ENCODE measurements at regions not wholly inside any gene's neighbourhood (a gene's known extent, or its start where the extent isn't known, plus 50 kb on each side); places are given as distances from the start of the nearest gene placed in this dataset.

- Histone ChIP-seq H3K56ac (ENCODE audit: low read length) (no peak overlapping the region), H3K4ac (ENCODE audit: low read depth, low read length) (no peak overlapping the region), H3K27ac (ENCODE audit: low read depth, low read length) (no peak overlapping the region), H4K5ac (ENCODE audit: low read length) (no peak overlapping the region), H4K8ac (ENCODE audit: low read depth, low read length) (no peak overlapping the region), H3K18ac (ENCODE audit: low read length) (no peak overlapping the region), H2BK120ac (ENCODE audit: low read depth, low read length) (no peak overlapping the region), H3K79me2 (ENCODE audit: control insufficient read depth, insufficient read depth, low read length) (no peaks in the 10 kb centered on the region), H2BK15ac (replicated peaks; ENCODE audit: low read depth) (no peak overlapping the region), H3K4me2 (ENCODE audit: low read length) (no peak overlapping the region), H3K23ac (ENCODE audit: low read length) (no peak overlapping the region), H3K9ac (ENCODE audit: low read length) (no peak overlapping the region), H3K27me3 (ENCODE audit: insufficient read depth, low read length, poor library complexity) (no peaks in the 10 kb centered on the region), H3K79me1 (ENCODE audit: low read length) (no peaks in the 10 kb centered on the region), H3K4me3 (ENCODE audit: low read length) (no peak overlapping the region), H3K4me1 (ENCODE audit: control insufficient read depth, low read depth, low read length) (no peaks in the 10 kb centered on the region), H2AK5ac (ENCODE audit: low read length) (no peak overlapping the region), H2BK5ac (ENCODE audit: low read length) (no peak overlapping the region), H3K36me3 (ENCODE audit: control insufficient read depth, insufficient read depth, low read length) (no peaks in the 10 kb centered on the region)
- no CpG with 5 or more reads among the region's 10 CpGs for WGBS (ENCODE audit: extremely low coverage, insufficient coverage, low lambda C conversion rate)
- no peak for DNase-seq
These were observed 97.5 kb downstream of the SH3YL1 start for GRCh38 chr2:166381-166780.

DNA sequence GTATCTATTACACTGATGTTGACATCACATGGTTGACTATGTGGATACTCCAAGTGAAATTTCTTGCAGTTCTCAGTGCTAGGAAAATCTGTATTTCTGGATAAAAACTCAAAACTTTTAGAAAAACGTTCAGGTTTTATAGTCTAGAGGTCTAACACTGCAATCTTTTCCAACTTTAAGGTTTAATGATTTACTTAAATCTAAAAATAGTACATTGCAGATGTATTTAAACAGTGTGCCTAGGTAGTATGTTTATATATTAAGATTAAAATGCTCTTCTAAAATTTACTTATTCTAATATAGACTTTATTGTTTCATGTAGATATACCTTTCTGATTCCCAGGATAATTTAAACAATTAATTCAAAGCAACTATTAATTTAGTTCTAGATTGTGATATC lies 98.3 kb downstream of the SH3YL1 start:
- H3K4me1 ChIP-seq (ENCODE audit: control insufficient read depth, low read depth, low read length), result no peaks in the 10 kb centered on the region
- H2BK120ac ChIP-seq (ENCODE audit: low read depth, low read length), result no peak overlapping the region
- no peaks in the 10 kb centered on the region for H3K79me2 ChIP-seq (ENCODE audit: control insufficient read depth, insufficient read depth, low read length)
- no peak overlapping the region for H4K5ac ChIP-seq (ENCODE audit: low read length)
- no CpG with 5 or more reads among the region's 1 CpG for WGBS (ENCODE audit: extremely low coverage, insufficient coverage, low lambda C conversion rate)
- no peak overlapping the region for H3K56ac ChIP-seq (ENCODE audit: low read length)
- no peak overlapping the region for H3K9ac ChIP-seq (ENCODE audit: low read length)
- no peak overlapping the region for H2BK15ac ChIP-seq (replicated peaks; ENCODE audit: low read depth)
- H2BK5ac ChIP-seq (ENCODE audit: low read length), result no peak overlapping the region
- H2AK5ac ChIP-seq (ENCODE audit: low read length), result no peak overlapping the region
- no peak overlapping the region for H3K4ac ChIP-seq (ENCODE audit: low read depth, low read length)
- H3K4me2 ChIP-seq (ENCODE audit: low read length), result no peak overlapping the region
- H3K27me3 ChIP-seq (ENCODE audit: insufficient read depth, low read length, poor library complexity), result no peaks in the 10 kb centered on the region
- H3K79me1 ChIP-seq (ENCODE audit: low read length), result no peaks in the 10 kb centered on the region
- H4K8ac ChIP-seq (ENCODE audit: low read depth, low read length), result no peak overlapping the region
- no peak overlapping the region for H3K18ac ChIP-seq (ENCODE audit: low read length)
- H3K23ac ChIP-seq (ENCODE audit: low read length), result no peak overlapping the region
- no peak for DNase-seq
- H3K36me3 ChIP-seq (ENCODE audit: control insufficient read depth, insufficient read depth, low read length), result no peaks in the 10 kb centered on the region
- H3K4me3 ChIP-seq (ENCODE audit: low read length), result no peak overlapping the region
- H3K27ac ChIP-seq (ENCODE audit: low read depth, low read length), result no peak overlapping the region

DNA sequence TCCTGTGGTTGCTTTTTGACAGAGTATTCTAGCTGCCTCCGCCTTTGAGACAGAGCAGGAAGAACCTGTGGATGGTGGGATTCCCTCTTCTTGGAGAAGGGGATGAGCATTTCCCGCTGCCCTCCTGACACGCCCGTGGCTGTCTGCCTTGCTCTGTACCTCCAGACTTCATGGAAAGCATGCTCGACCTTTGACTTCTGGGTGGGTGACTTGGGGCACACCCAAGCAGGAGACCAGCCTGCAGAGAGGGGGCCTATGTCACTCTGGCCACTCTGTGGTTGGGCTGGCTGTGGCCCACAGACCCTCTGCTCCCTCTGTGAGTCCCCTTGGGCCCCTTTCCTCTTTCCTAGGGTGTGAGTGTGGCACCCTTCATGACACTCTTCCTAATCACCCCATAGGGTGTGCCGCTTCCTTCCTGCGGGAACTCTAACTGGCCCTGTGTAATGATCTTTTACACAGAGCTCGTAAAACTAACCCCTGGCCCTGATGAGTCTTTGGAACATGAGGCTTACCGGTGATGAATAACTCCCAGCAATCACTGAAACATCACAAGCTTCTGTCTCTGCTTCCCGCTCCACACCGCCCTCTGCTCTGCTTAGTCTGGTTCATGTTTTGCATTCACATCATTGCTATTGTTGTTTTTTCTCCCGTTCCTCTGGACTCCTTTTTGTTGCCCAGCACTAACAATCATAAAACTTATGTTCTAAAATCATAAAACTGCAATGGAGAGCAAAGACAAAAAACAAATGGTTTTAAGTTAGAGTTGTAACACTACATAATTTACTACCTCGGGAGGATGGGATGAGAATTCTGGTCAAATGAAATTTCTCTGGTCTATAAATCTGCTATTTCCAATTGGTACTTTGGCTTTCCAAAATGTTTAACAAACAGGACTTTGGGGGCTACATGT lies 101.1 kb downstream of the SH3YL1 start:
- H3K18ac ChIP-seq (ENCODE audit: low read length), result no peak overlapping the region
- no peaks in the 10 kb centered on the region for H3K79me1 ChIP-seq (ENCODE audit: low read length)
- no peaks in the 10 kb centered on the region for H3K4me1 ChIP-seq (ENCODE audit: control insufficient read depth, low read depth, low read length)
- H3K9ac ChIP-seq (ENCODE audit: low read length), result no peak overlapping the region
- no CpG with 5 or more reads among the region's 13 CpGs for WGBS (ENCODE audit: extremely low coverage, insufficient coverage, low lambda C conversion rate)
- no peaks in the 10 kb centered on the region for H3K36me3 ChIP-seq (ENCODE audit: control insufficient read depth, insufficient read depth, low read length)
- no peak overlapping the region for H2AK5ac ChIP-seq (ENCODE audit: low read length)
- H3K56ac ChIP-seq (ENCODE audit: low read length), result peak overlapping the region; percentile 22
- H3K4ac ChIP-seq (ENCODE audit: low read depth, low read length), result no peak overlapping the region
- DNase-seq, result no peak
- no peak overlapping the region for H2BK120ac ChIP-seq (ENCODE audit: low read depth, low read length)
- H3K27ac ChIP-seq (ENCODE audit: low read depth, low read length), result no peak overlapping the region
- H3K27me3 ChIP-seq (ENCODE audit: insufficient read depth, low read length, poor library complexity), result no peaks in the 10 kb centered on the region
- no peaks in the 10 kb centered on the region for H3K79me2 ChIP-seq (ENCODE audit: control insufficient read depth, insufficient read depth, low read length)
- H3K4me2 ChIP-seq (ENCODE audit: low read length), result no peak overlapping the region
- H2BK5ac ChIP-seq (ENCODE audit: low read length), result no peak overlapping the region
- H3K23ac ChIP-seq (ENCODE audit: low read length), result no peak overlapping the region
- H4K5ac ChIP-seq (ENCODE audit: low read length), result no peak overlapping the region
- H2BK15ac ChIP-seq (replicated peaks; ENCODE audit: low read depth), result no peak overlapping the region
- H4K8ac ChIP-seq (ENCODE audit: low read depth, low read length), result no peak overlapping the region
- no peak overlapping the region for H3K4me3 ChIP-seq (ENCODE audit: low read length)

DNA sequence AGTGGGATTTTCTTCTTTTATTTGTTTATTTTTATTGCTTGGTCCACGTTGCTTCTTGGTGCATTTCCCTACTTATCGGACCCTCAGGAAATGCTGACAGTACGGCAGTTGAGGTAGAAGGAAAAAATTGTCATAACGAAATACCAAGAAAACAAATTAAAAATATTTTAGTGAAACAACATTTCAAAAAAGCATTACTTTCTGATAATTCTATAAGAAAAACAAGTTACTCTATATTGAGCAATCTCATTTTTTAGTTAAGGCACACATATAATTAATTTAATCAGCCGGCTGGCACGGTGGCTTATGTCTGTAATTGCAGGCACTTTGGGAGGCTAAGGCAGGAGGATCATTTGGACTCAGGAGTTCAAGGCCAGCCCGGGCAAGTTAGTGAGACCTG lies 102.1 kb downstream of the SH3YL1 start:
- Histone ChIP-seq H3K36me3 (ENCODE audit: control insufficient read depth, insufficient read depth, low read length) (no peaks in the 10 kb centered on the region), H3K27ac (ENCODE audit: low read depth, low read length) (no peak overlapping the region), H3K4me3 (ENCODE audit: low read length) (no peak overlapping the region), H3K79me1 (ENCODE audit: low read length) (no peaks in the 10 kb centered on the region), H3K4ac (ENCODE audit: low read depth, low read length) (no peak overlapping the region), H2AK5ac (ENCODE audit: low read length) (no peak overlapping the region), H3K27me3 (ENCODE audit: insufficient read depth, low read length, poor library complexity) (no peaks in the 10 kb centered on the region), H3K79me2 (ENCODE audit: control insufficient read depth, insufficient read depth, low read length) (no peaks in the 10 kb centered on the region), H3K18ac (ENCODE audit: low read length) (no peak overlapping the region), H2BK120ac (ENCODE audit: low read depth, low read length) (no peak overlapping the region), H3K4me1 (ENCODE audit: control insufficient read depth, low read depth, low read length) (no peaks in the 10 kb centered on the region), H4K8ac (ENCODE audit: low read depth, low read length) (no peak overlapping the region), H2BK15ac (replicated peaks; ENCODE audit: low read depth) (no peak overlapping the region), H4K5ac (ENCODE audit: low read length) (no peak overlapping the region), H3K4me2 (ENCODE audit: low read length) (no peak overlapping the region), H2BK5ac (ENCODE audit: low read length) (no peak overlapping the region), H3K23ac (ENCODE audit: low read length) (no peak overlapping the region), H3K9ac (ENCODE audit: low read length) (no peak overlapping the region), H3K56ac (ENCODE audit: low read length) (no peak overlapping the region)
- WGBS (ENCODE audit: extremely low coverage, insufficient coverage, low lambda C conversion rate), result no CpG with 5 or more reads among the region's 7 CpGs
- no peak for DNase-seq

GRCh38 chr2:151553-152334 lies 105.4 kb upstream of the FAM110C start:
- no CpG with 5 or more reads among the region's 6 CpGs for WGBS (ENCODE audit: extremely low coverage, insufficient coverage, low lambda C conversion rate)

More at GRCh38 chr2:151553-152334, 105.4 kb upstream of the FAM110C start:
- H3K4me3 ChIP-seq (ENCODE audit: low read length), result no peak overlapping the region
- peak overlapping the region; percentile 81 for H3K27ac ChIP-seq (ENCODE audit: low read depth, low read length)
- H2AK5ac ChIP-seq (ENCODE audit: low read length), result no peak overlapping the region
- no peaks in the 10 kb centered on the region for H3K27me3 ChIP-seq (ENCODE audit: insufficient read depth, low read length, poor library complexity)
- H3K36me3 ChIP-seq (ENCODE audit: control insufficient read depth, insufficient read depth, low read length), result no peaks in the 10 kb centered on the region
- H3K4me2 ChIP-seq (ENCODE audit: low read length), result peak overlapping the region; percentile 1
- peak overlapping the region; percentile 59 for H3K4ac ChIP-seq (ENCODE audit: low read depth, low read length)
- H4K5ac ChIP-seq (ENCODE audit: low read length), result no peak overlapping the region
- no peaks in the 10 kb centered on the region for H3K79me2 ChIP-seq (ENCODE audit: control insufficient read depth, insufficient read depth, low read length)
- peaks cover 20% of the 10 kb centered on the region for H3K4me1 ChIP-seq (ENCODE audit: control insufficient read depth, low read depth, low read length)
- H3K23ac ChIP-seq (ENCODE audit: low read length), result peak overlapping the region; percentile 73
- H3K79me1 ChIP-seq (ENCODE audit: low read length), result no peaks in the 10 kb centered on the region
- H3K9ac ChIP-seq (ENCODE audit: low read length), result peak overlapping the region; percentile 68
- H2BK5ac ChIP-seq (ENCODE audit: low read length), result peak overlapping the region; percentile 98
- no peak overlapping the region for H2BK15ac ChIP-seq (replicated peaks; ENCODE audit: low read depth)
- peak overlapping the region; percentile 95 for H3K56ac ChIP-seq (ENCODE audit: low read length)
- H2BK120ac ChIP-seq (ENCODE audit: low read depth, low read length), result no peak overlapping the region
- DNase-seq, result peak; percentile 92
- no peak overlapping the region for H4K8ac ChIP-seq (ENCODE audit: low read depth, low read length)
- peak overlapping the region; percentile 98 for H3K18ac ChIP-seq (ENCODE audit: low read length)

Data from mesendoderm (in vitro differentiated cells).